Natural killer cell treated with Interleukin-12 subunit alpha and Interleukin-12 subunit beta and Interleukin-15 and Interleukin-18, amount 100 ng/mL, for 72 hours (primary cell): ENCODE measurements at regions not wholly inside any gene's neighbourhood (a gene's known extent, or its start where the extent isn't known, plus 50 kb on each side); places are given as distances from the start of the nearest gene placed in this dataset.

ENCODE experiments used
- ATAC-seq, 2 donors: fragments of 150-1000 bp; cut with Tn5 transposase in 1 of 2; sonication (Bioruptor Pico), chemical (Tn5 transposase) in 1 of 2; 2 replicates each; pipeline ENCODE4 v1.10.0; 2021
- DNase-seq: peaks from one replicate; pipeline ENCODE4 v3.0.0; 2022; ENCODE audit warnings: low spot score
- H3K27ac Mint-ChIP-seq, 2 donors: 1 replicate in 1 of 2; 2 replicates in 1 of 2; pipeline ENCODE4 v1.8.0; 2022; ENCODE audit warnings: mixed read lengths in 2 of 2, mild to moderate bottlenecking in 1 of 2, moderate library complexity in 1 of 2
- H3K27me3 Mint-ChIP-seq, 2 donors: 1 replicate in 1 of 2; 2 replicates in 1 of 2; pipeline ENCODE4 v1.8.0; 2022; ENCODE audit warnings: mixed read lengths in 2 of 2
- H3K36me3 Mint-ChIP-seq: one replicate; pipeline ENCODE4 v1.8.0; 2022; ENCODE audit warnings: mixed read lengths
- H3K4me1 Mint-ChIP-seq, 2 donors: 1 replicate in 1 of 2; 2 replicates in 1 of 2; pipeline ENCODE4 v1.8.0; 2022; ENCODE audit warnings: low read depth in 2 of 2, mixed read lengths in 2 of 2, mild to moderate bottlenecking in 1 of 2
- H3K4me3 Mint-ChIP-seq: one replicate; pipeline ENCODE4 v1.8.0; 2022; ENCODE audit warnings: mixed read lengths
- H3K9me3 Mint-ChIP-seq: 2 replicates; pipeline ENCODE4 v1.8.0; 2022; ENCODE audit warnings: mixed read lengths

- Mint-ChIP-seq H3K4me3 (no peak overlapping the region), H3K27ac (no peak overlapping the region), H3K4me1 (no peaks in the 10 kb centered on the region), H3K36me3 (no peaks in the 10 kb centered on the region), H3K9me3 (no peaks in the 10 kb centered on the region), H3K27me3 (peaks cover 9 to 31% of the 10 kb centered on the region in 2 donors)
- no peak for ATAC-seq
- no peak for DNase-seq
These were observed 214.3 kb upstream of the CDKN3 start for GRCh38 chr14:54182419-54183045.

GRCh38 chr14:54186821-54187763 lies 209.7 kb upstream of the CDKN3 start:
- DNase-seq (no peak), ATAC-seq (no peak)
- Mint-ChIP-seq H3K4me1 (no peaks in the 10 kb centered on the region), H3K9me3 (peaks cover under 1% of the 10 kb centered on the region), H3K4me3 (no peak overlapping the region), H3K36me3 (no peaks in the 10 kb centered on the region), H3K27me3 (peaks cover 2 to 8% of the 10 kb centered on the region in 2 donors), H3K27ac (no peak overlapping the region)

GRCh38 chr14:54188064-54188666 lies 208.6 kb upstream of the CDKN3 start:
- ATAC-seq (no peak), DNase-seq (no peak)
- Mint-ChIP-seq H3K27ac (no peak overlapping the region), H3K4me1 (no peaks in the 10 kb centered on the region), H3K27me3 (peaks cover 0 to 3% of the 10 kb centered on the region in 2 donors), H3K9me3 (peaks cover 4% of the 10 kb centered on the region), H3K36me3 (no peaks in the 10 kb centered on the region), H3K4me3 (no peak overlapping the region)

- H3K27ac Mint-ChIP-seq: no peak overlapping the region
- no peak for ATAC-seq
- no peaks in the 10 kb centered on the region for H3K36me3 Mint-ChIP-seq
- no peak for DNase-seq
- H3K4me1 Mint-ChIP-seq: no peaks in the 10 kb centered on the region
- peaks cover 0 to 3% of the 10 kb centered on the region in 2 donors for H3K27me3 Mint-ChIP-seq
- H3K4me3 Mint-ChIP-seq: no peak overlapping the region
- H3K9me3 Mint-ChIP-seq: peaks cover 4% of the 10 kb centered on the region
These were observed 207.5 kb upstream of the CDKN3 start for GRCh38 chr14:54189333-54189732.

- ATAC-seq: no peak
- no peaks in the 10 kb centered on the region for H3K4me1 Mint-ChIP-seq
- H3K27me3 Mint-ChIP-seq: peaks cover 0 to 3% of the 10 kb centered on the region in 2 donors
- peaks cover 4% of the 10 kb centered on the region for H3K9me3 Mint-ChIP-seq
- no peak overlapping the region for H3K27ac Mint-ChIP-seq
- no peak for DNase-seq
- no peaks in the 10 kb centered on the region for H3K36me3 Mint-ChIP-seq
- H3K4me3 Mint-ChIP-seq: no peak overlapping the region
These were observed 207.0 kb upstream of the CDKN3 start for GRCh38 chr14:54189748-54190354.

GRCh38 chr14:54191846-54192245 lies 205.0 kb upstream of the CDKN3 start:
- no peak overlapping the region for H3K4me3 Mint-ChIP-seq
- H3K36me3 Mint-ChIP-seq: no peaks in the 10 kb centered on the region
- no peaks in the 10 kb centered on the region for H3K4me1 Mint-ChIP-seq
- H3K9me3 Mint-ChIP-seq: peaks cover 4% of the 10 kb centered on the region
- ATAC-seq: no peak
- H3K27ac Mint-ChIP-seq: no peak overlapping the region
- peaks cover 0 to 3% of the 10 kb centered on the region in 2 donors for H3K27me3 Mint-ChIP-seq
- no peak for DNase-seq

- H3K36me3 Mint-ChIP-seq: no peaks in the 10 kb centered on the region
- peaks cover 0 to 3% of the 10 kb centered on the region in 2 donors for H3K27me3 Mint-ChIP-seq
- peaks cover 4% of the 10 kb centered on the region for H3K9me3 Mint-ChIP-seq
- H3K27ac Mint-ChIP-seq: no peak overlapping the region
- no peak for ATAC-seq
- H3K4me3 Mint-ChIP-seq: no peak overlapping the region
- no peak for DNase-seq
- no peaks in the 10 kb centered on the region for H3K4me1 Mint-ChIP-seq
These were observed 204.2 kb upstream of the CDKN3 start for GRCh38 chr14:54192610-54193009.

GRCh38 chr14:54193871-54194270 lies 202.9 kb upstream of the CDKN3 start:
- Mint-ChIP-seq H3K27me3 (peaks cover 0 to 3% of the 10 kb centered on the region in 2 donors), H3K9me3 (peaks cover 4% of the 10 kb centered on the region), H3K27ac (no peak overlapping the region), H3K4me1 (no peaks in the 10 kb centered on the region), H3K4me3 (no peak overlapping the region), H3K36me3 (no peaks in the 10 kb centered on the region)
- DNase-seq: no peak
- no peak for ATAC-seq

- H3K27me3 Mint-ChIP-seq: peaks cover 0 to 3% of the 10 kb centered on the region in 2 donors
- H3K4me3 Mint-ChIP-seq: no peak overlapping the region
- ATAC-seq: no peak
- DNase-seq: no peak
- peaks cover 4% of the 10 kb centered on the region for H3K9me3 Mint-ChIP-seq
- H3K27ac Mint-ChIP-seq: no peak overlapping the region
- no peaks in the 10 kb centered on the region for H3K36me3 Mint-ChIP-seq
- no peaks in the 10 kb centered on the region for H3K4me1 Mint-ChIP-seq
These were observed 202.3 kb upstream of the CDKN3 start for GRCh38 chr14:54194501-54194900.

GRCh38 chr14:54197369-54197768 lies 199.4 kb upstream of the CDKN3 start:
- no peak overlapping the region for H3K27ac Mint-ChIP-seq
- peaks cover under 1% of the 10 kb centered on the region for H3K9me3 Mint-ChIP-seq
- ATAC-seq (no peak), DNase-seq (no peak)
- no peaks in the 10 kb centered on the region for H3K27me3 Mint-ChIP-seq
- H3K4me1 Mint-ChIP-seq: no peaks in the 10 kb centered on the region
- H3K4me3 Mint-ChIP-seq: no peak overlapping the region
- H3K36me3 Mint-ChIP-seq: no peaks in the 10 kb centered on the region

GRCh38 chr14:54200726-54201125 lies 196.1 kb upstream of the CDKN3 start:
- no peaks in the 10 kb centered on the region for H3K27me3 Mint-ChIP-seq
- H3K4me1 Mint-ChIP-seq: no peaks in the 10 kb centered on the region
- ATAC-seq (no peak), DNase-seq (no peak)
- no peaks in the 10 kb centered on the region for H3K9me3 Mint-ChIP-seq
- no peak overlapping the region for H3K4me3 Mint-ChIP-seq
- H3K36me3 Mint-ChIP-seq: no peaks in the 10 kb centered on the region
- no peak overlapping the region for H3K27ac Mint-ChIP-seq

GRCh38 chr14:54202288-54202687 lies 194.5 kb upstream of the CDKN3 start:
- no peak for ATAC-seq
- no peaks in the 10 kb centered on the region for H3K9me3 Mint-ChIP-seq
- no peaks in the 10 kb centered on the region for H3K36me3 Mint-ChIP-seq
- no peak for DNase-seq
- no peak overlapping the region for H3K4me3 Mint-ChIP-seq
- no peaks in the 10 kb centered on the region for H3K27me3 Mint-ChIP-seq
- H3K4me1 Mint-ChIP-seq: no peaks in the 10 kb centered on the region
- H3K27ac Mint-ChIP-seq: no peak overlapping the region

- Mint-ChIP-seq H3K4me3 (no peak overlapping the region), H3K36me3 (no peaks in the 10 kb centered on the region), H3K9me3 (no peaks in the 10 kb centered on the region), H3K4me1 (no peaks in the 10 kb centered on the region), H3K27ac (no peak overlapping the region), H3K27me3 (peaks cover 7 to 10% of the 10 kb centered on the region in 2 donors)
- ATAC-seq: no peak
- DNase-seq: no peak
These were observed 190.3 kb upstream of the CDKN3 start for GRCh38 chr14:54206516-54206915.

- no peaks in the 10 kb centered on the region for H3K4me1 Mint-ChIP-seq
- H3K27ac Mint-ChIP-seq: no peak overlapping the region
- ATAC-seq (no peak), DNase-seq (no peak)
- no peaks in the 10 kb centered on the region for H3K36me3 Mint-ChIP-seq
- no peaks in the 10 kb centered on the region for H3K9me3 Mint-ChIP-seq
- no peak overlapping the region for H3K4me3 Mint-ChIP-seq
- H3K27me3 Mint-ChIP-seq: peaks cover 12 to 13% of the 10 kb centered on the region in 2 donors
These were observed 189.7 kb upstream of the CDKN3 start for GRCh38 chr14:54207075-54207474.
